Stimulated activated CD4-positive, alpha-beta T cell treated with anti-CD3 and anti-CD28 coated beads, Interleukin-12 subunit alpha, Interleukin-12 subunit beta, amount 100 ng/mL, for 48 hours (primary cell): ENCODE measurements at regions not wholly inside any gene's neighbourhood (a gene's known extent, or its start where the extent isn't known, plus 50 kb on each side); places are given as distances from the start of the nearest gene placed in this dataset.
"Not testable (repeated sequence)": the region's sequence is repeated elsewhere in the genome, so short reads cannot be mapped to it uniquely, and the experiment has no call there.

Experiments used
- DNase-seq, 3 donors: peaks; one replicate each; pipeline ENCODE4 v3.0.0-alpha.2; 2020; ENCODE audit warnings: low read depth in 2 of 3, low spot score in 1 of 3

DNA sequence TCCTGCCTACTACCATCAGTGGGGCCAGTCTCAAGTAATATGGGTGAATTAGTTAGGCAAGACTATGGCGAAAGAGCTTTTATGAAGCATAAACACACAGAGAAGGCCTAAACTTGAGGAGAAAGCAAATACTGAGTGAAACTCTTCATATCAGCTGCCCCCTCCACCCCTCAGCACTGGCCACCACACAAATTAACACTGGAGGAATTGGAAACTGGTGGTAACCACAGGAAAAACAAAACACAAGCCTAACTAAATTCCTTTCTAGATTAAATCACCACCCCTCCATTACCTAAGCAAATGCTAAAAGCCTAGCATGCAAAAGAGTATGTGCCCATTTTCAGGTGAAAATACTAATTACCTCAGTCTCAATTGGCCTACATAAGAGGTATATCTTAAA lies 774.7 kb upstream of the NECTIN3 start:
- DNase-seq, result no peak

DNA sequence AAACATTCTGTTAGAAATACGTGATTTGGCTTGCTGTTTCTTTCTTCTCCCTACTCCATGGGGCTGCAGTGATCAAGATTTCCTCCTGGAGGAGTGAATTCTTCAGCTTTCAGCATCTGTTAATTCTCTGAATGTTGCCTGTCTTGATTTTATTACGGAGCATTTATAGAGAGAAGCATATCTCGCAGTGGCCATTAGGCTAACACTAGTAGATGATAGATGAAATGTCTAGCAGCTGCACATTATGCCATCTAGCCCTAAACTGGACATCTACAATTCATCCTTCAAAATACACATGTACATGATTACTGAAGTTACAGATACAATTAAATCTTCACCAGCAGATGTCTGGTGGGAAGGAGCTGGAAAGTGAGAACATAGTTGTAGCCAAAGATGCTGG lies 769.8 kb upstream of the NECTIN3 start:
- no peak for DNase-seq

DNA sequence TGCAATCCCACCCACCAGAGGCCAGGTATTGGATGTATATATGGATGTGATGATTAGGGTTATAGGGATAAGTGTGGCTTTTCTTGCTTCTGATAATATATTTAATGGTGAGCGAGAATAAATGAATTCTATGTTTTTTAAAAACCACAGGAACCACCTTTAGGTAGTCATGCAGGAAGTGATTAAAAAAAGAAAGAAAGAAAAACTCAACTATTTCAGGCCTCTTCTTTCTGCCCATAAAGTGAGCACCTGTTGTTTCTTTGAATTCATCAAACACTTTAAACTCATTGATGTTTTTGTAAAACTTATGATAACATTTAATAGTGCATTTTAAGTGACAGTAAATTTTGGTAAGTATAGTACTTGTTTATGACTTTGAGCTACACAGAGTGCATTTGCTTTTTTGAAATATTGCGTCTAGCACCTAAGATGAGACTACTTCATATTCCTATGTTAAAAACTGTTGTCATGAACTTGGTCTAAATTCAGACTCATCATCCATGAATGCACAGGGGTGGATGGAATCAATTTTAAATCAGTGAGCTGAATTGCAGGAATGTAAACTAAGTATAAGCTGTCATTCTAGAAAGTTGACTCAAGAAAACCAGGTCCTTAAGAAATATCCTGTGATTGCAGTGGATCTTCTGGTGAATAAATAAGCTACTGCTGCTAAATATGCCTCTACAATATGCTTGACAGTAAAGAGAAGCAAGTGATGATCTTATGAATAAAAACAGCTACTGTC lies 764.4 kb upstream of the NECTIN3 start:
- no peak for DNase-seq

DNA sequence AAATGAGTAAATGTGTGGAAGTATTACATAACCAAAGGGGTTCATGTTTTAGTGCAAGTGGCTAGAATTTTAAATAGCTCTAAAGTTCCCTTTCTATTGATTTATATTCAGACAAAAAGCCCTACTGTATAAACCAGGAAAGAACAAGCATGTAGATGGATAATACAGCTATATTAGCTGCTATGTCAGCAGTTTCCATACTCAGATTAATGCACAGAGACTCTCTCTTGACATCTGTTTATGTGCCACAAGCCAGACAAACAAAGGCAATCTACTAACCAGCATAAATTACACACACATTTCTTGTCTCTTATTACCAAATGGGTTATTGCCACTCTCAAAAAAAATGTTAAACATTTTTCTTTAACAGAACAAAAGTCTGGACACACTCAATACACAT lies 760.1 kb upstream of the NECTIN3 start:
- no peak for DNase-seq

DNA sequence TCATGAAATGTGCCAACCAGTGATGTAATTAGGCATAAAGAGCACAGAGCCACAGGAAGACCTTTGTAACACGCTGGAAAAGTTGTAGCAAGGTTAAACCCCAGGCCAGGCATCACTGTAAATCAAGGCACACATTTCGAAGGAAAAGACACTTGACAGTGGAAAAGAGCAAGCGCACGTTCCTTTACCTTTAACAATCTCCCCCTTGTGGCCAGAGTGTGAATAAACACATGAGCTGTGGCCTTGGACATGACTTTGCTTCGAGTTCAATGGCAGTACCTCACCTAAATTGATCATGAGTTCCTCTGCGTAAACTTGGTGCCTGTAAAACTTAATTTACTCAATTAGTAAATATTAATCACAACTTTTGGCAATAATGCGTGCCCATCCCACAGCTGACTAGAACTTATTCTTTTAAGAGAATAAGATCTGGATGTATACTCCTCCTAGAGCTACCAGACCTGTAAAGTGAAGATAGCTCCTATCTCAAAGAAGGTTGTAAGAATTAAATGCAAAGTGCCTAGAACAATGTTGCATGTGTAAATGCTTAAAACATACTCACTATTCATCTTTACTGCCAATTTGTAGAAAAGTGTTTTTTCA lies 757.0 kb upstream of the NECTIN3 start:
- peak; percentile 9 to 61 (median 28) for DNase-seq

DNA sequence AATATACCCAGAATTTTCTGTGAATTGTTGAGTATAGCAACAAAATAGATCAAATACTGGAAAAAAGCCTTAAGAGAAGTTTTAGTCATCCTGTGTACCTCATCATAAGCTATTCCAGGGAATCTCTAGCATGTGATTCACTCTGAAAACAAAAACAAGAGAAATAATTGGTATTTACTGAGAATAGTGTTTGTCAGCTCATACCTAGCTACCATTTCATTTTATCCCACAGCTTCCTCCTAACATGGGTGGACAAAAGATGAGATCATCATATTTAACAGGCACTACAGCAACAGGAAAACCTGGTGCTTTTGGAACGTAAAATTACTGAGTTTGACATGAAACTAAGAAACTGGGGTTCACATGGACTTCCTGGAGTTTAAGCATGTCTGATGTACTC lies 753.5 kb upstream of the NECTIN3 start:
- DNase-seq, result no peak

DNA sequence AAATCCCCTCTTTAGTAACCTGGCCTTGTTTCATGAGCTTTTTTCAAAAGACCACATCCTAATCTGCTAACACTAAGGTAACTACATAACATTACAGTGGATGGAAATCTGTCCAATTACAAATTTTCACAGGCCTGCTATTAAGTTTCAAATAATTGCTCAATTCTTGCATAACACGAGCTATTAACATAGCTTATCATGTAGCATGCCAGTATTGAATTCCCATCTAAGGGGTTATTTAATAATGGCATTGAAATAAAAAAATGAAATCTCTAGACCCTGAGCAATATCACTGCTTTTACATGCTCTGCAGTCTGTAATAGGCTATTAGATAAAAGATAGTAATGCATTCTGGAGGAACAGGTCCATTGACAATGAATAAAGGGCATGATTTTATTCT lies 748.3 kb upstream of the NECTIN3 start:
- DNase-seq, result no peak

DNA sequence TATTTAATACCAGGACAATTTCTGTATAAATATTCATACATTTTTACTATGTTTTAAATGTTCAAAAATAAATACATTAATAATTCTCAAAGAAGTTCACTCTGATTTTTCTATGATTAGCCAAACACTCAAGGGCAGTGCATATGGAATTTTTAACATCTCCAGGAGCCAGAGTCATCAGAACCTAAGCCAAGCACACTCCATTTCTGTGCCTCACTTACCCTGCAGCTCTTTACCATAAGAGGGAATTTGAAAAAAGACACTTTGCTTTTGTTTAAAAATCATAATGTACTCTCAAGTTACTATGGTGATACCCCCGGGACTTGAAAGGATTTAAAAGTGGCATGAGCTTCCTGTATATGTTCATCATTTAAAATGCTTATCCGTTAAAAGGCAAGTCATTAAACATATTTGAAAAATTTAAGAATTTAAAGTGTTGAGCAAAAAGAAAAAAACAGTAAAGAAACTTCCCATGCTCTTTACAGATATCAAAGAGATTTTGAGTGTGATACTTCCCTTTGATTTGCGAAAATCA lies 747.4 kb upstream of the NECTIN3 start:
- no peak for DNase-seq

DNA sequence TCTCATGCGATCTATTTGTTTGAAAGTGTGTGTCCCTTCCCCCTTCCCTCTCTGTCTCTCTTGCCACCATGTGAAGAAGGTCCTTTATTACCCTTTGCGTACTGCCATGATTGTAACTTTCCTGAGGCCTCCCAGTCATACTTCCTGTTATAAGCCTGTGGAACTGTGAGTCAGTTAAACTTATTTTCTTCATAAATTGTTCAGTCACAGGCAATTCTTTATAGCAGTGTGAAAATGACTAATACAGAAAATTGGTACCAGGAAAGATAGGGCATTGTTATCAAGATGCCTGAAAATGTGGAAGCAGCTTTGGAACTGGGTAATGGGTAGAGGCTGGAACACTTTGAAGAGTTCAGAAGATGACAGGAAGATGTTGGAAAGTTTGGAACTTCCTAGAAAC lies 743.7 kb upstream of the NECTIN3 start:
- no peak for DNase-seq

DNA sequence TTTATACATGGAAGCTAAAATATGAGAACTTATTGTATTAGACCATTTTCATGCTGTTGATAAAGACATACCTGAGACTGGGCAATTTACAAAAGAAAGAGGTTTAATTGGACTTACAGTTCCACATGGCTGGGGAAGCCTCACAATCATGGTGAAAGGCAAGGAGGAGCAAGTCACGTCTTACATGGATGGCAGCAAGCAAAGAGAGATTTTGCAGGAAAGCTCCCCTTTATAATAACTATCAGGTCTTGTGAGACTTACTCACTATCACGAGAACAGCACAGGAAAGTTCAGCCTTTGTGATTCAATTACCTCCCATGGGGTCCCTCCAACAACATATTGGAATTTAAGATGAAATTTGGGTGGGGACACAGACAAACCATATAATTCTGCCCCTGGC lies 740.1 kb upstream of the NECTIN3 start:
- not testable (repeated sequence) for DNase-seq

DNA sequence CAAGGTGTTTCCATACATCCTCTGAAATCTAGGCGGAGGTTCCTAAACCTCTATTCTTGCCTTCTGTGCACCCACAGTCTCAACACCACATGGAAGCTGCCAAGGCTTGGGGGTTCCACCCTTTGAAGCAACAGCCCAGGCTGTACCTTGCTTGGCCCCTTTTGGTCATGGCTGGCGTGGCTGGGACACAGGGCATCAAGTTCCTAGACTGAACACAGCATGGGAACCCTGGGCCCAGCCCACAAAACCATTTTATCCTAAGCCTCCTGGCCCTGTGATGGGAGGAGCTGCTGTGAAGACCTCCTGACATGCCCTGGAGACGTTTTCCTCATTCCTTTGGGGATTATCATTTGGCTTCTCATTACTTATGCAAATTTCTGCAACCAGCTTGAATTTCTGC lies 739.0 kb upstream of the NECTIN3 start:
- DNase-seq, result no peak

DNA sequence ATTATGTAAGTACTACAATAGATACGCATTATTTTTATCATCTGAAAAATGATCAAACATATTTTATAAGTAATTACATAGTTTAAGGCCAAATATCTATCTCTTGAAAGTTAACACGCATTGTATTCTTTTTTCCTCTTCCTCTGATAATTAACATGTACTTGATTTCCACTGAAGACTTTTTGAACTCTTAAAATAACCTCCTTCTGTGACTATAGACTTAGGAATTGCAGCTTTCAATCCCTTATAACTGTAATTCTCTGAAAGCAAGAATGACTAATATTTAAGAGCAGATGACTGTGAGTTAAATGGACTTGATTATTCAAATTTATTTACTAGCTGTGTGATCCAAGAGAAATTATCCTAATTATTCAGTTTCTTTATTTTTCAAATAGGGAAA lies 730.6 kb upstream of the NECTIN3 start:
- no peak for DNase-seq

DNA sequence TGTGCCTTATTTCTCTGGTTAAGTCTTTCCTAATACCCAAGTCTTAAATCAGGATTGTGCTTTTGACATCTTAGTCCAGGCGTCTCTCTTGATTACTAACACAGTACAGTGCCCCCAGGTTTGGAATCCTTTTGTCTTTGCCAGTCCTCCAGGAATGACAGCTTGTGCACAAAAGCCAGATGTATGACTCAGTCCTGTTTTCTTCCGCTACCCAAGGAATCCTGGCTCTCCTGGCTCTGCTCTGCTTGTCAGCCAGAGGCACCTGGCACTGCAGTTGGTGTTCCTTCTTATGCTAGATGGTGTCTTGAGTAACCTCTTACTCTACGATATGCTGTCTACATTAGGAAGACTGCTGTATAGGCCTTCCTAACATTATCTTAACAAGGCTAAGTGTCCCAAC lies 728.2 kb upstream of the NECTIN3 start:
- no peak for DNase-seq

DNA sequence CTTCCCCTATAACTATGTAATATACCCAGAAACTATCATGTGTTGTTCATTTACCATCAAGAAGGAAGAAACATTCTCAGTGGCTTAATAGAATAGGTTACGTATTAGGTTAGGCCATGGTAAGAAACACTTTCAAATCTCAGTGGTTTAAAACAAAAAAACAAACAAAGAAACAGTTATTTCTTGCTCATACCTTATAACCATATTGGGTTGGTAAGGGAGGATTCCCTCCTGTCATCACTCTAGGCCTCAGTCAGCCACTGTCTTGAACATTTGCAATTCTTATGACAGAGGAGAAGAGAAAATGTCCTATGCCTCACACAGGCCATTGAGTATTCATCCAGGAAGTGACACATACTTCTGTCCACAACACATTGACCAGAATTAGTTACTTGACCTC lies 727.7 kb upstream of the NECTIN3 start:
- no peak for DNase-seq

DNA sequence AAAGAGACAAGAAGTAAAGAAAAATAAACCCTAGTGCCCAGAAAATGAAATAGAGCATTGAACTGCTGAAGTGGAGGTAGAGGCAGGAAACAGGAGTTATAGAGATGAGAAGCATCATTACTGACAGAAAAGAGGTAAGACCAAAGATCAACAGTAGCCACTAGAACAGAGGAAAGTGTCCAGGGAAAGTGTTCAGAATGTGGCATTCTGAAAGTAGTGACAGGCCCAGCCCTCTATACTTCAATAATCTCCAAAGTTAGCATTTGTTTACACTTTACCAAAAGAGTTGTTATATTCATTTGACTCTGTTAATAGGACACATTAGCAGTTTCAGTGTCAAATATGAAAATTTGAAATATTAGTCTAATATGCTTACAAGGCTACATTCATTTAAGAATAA lies 727.1 kb upstream of the NECTIN3 start:
- DNase-seq, result no peak

DNA sequence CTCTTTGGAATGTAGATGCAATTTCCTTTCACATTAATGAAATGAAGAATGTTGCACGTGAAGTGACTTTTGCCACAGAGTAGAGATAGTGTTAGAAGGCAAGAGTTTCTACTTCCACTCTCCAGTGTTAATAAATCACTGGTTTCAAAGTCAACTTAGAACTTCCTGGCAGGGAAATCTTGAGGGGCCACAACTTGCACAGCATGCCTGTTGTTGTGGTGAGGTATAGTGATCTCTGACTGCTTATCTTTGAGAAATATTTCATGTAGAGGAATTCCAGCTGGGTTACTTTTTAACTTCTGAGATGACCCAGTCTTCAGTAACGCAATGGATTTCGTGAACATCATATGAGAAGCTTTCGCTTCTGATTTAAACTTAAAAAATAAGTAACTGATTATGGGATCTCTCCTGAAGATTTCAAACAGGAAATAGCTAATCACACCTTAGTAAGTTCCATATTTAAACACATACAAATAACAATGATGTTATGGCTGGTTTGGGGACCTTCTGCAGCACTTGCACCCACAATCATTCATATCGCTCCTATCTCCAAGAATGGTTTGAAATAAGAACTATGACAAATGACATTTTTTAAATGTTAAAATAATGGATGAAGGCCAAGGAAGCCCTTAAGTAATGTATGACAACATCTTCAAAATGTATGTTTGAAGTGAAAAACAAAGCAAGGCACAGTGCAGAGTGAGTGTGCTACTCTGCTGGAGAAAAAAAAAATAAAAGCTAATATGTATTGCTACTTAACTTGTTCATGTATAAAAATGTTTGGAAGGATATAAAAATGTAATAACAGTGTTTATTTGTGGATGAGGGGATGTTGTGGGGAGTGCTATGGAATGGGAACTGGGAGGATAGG lies 726.5 kb upstream of the NECTIN3 start:
- DNase-seq, result no peak

DNA sequence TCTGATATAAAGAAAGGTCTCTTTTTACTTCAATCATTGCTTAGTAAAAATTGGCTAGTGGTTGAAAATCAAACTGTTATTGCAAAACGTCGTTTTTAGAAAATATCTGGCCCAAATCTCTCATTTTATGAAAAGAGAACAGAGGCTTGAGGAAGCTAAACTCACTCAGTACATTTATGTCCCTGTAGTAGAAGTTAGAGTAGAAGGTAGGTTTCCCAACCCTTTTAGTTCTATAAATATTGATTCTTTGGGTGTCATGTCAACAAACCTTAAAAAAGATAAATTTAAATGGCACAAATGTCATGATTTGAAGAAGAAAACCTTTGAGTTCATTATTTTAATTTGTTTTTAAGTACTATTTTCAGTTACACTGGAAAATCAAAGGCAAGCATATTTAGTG lies 722.3 kb upstream of the NECTIN3 start:
- DNase-seq, result no peak

DNA sequence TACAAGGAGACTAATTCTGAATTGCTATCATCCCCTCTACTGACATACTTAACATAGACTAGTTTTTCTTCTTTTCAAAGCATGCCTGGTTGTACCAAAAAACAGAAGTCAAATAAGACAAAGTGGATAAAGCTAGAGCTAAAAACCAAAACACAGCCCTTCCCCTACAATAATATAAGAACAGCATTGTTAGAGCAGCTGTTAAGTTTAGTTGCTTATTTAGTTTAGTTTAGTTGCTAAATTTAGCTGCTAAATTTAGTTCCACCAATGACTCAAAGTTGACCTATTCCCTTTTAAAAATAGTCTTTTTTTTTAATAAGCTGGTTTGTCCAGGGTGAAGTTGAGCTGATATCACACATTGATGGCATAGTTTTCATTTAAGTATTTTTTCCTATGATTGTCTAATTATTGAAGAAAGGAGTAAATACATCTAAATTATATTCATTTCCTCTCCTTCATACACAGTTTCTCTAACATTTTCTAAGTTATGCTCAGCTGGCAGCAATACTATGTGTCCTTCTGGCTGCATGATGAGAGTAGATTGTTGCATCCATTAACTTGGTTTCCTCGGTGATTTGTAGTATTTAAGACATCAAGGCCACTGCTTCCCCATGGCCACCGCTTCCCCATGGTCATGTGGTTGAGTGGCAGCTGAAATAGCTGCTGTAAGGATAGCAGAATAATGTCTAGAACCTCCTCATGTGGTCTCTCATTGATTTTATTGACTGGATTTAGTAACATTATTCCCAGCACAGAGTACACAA lies 718.6 kb upstream of the NECTIN3 start:
- DNase-seq, result no peak

DNA sequence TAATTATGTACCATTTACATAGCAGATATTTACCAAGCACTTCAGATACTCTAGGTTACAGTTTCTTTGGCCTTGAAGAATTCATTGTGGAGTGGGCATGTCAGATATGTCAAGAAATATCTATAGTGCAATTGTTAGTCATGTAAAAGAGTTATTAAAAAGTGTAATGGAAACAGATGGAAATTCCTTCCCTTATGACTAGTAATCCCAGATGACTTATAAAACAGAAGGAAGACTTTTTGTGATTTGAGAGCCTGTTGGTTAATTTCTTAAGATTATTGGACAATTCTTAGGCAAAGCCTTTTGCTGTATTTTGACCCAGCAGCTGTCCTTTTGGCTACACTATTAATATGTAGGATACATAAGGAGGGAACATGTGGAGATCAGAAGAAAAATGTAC lies 708.9 kb upstream of the NECTIN3 start:
- DNase-seq, result no peak

DNA sequence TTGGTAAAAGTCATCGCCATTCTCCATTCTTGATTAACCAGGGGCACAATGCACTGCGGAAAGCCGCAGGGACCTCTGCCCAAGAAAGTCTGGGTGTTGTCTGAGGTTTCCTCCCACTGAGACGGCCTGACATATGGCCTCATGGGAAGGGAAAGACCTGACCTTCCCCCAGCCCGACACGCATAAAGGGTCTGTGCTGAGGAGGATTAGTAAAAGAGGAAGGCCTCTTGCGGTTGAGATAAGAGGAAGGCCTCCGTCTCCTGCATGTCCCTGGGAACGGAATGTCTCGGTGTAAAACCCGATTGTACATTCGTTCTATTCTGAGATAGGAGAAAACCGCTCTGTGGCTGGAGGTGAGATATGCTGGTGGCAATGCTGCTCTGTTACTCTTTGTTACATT lies 704.3 kb upstream of the NECTIN3 start:
- DNase-seq, result not testable (repeated sequence)
